Large intestine (tissue), 3 donors: ENCODE measurements at regions not wholly inside any gene's neighbourhood (a gene's known extent, or its start where the extent isn't known, plus 50 kb on each side); places are given as distances from the start of the nearest gene placed in this dataset.

Experiments
- DNase-seq, 2 donors: peaks; one replicate each; pipeline versions ENCODE4 v3.0.0 to v3.0.0-alpha.2; 2013
- H3K27ac ChIP-seq: one replicate; pipeline ENCODE4 v1.5.1; 2013; ENCODE audit warnings: low read length
- H3K27me3 ChIP-seq: 2 replicates; pipeline ENCODE4 v1.6.1; 2013; ENCODE audit warnings: low read length; ENCODE audit not compliant: control insufficient read depth, insufficient read depth
- H3K36me3 ChIP-seq: 2 replicates; pipeline ENCODE4 v1.6.1; 2013; ENCODE audit warnings: low read length; ENCODE audit not compliant: control insufficient read depth, insufficient read depth
- H3K4me1 ChIP-seq: one replicate; pipeline ENCODE4 v1.6.1; 2013; ENCODE audit warnings: low read length; ENCODE audit not compliant: control insufficient read depth, insufficient read depth
- H3K4me3 ChIP-seq: one replicate; pipeline ENCODE4 v1.5.1; 2013; ENCODE audit warnings: low read length
- H3K9me3 ChIP-seq: one replicate; pipeline ENCODE4 v1.6.1; 2013; ENCODE audit warnings: mild to moderate bottlenecking, low read depth, low read length, moderate library complexity; ENCODE audit not compliant: control insufficient read depth
- WGBS: methylation state at CpG from one replicate; pipeline ENCODE4 v1.1.5; 2013; ENCODE audit warnings: low lambda C conversion rate; ENCODE audit not compliant: insufficient coverage; 5-methylcytosine and 5-hydroxymethylcytosine counted together

DNA sequence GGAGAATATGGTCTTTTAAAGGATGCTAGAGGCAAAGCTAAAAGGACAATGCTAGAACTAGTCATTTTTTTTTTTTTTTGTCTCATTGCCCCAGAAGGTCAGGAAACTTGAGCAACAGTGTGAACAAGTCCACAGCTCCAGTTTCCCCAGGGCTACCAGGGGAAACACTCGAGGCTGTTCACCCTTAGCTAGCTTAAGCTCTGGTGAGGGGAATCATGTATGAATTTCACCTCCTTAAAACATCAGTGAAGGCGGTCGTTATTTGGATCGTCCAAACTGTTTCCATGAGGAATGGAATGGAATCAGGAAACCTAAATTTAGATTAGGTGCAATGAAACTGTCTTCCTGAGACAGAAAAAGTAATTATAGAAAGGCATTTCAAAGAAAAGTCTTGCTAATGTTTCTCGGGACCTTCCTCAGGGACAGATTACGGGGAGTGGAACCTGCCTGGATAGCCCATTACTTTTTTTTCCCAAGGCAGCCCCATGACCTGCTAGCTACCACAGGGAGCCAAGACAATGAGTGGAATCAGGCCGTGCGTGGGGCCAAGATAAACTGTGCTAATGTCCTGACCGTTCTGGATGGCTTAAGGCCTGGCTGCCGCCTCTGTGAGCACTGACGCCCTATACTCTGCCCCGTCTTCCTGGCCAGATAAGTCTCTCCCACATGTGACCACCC lies 164.8 kb upstream of the SGK1 start:
- Histone ChIP-seq H3K4me3 (no peak overlapping the region), H3K36me3 (no peaks in the 10 kb centered on the region), H3K27ac (no peak overlapping the region), H3K27me3 (no peaks in the 10 kb centered on the region), H3K9me3 (no peaks in the 10 kb centered on the region), H3K4me1 (no peaks in the 10 kb centered on the region)
- WGBS, result no CpG with 5 or more reads among the region's 12 CpGs
- no peak for DNase-seq

DNA sequence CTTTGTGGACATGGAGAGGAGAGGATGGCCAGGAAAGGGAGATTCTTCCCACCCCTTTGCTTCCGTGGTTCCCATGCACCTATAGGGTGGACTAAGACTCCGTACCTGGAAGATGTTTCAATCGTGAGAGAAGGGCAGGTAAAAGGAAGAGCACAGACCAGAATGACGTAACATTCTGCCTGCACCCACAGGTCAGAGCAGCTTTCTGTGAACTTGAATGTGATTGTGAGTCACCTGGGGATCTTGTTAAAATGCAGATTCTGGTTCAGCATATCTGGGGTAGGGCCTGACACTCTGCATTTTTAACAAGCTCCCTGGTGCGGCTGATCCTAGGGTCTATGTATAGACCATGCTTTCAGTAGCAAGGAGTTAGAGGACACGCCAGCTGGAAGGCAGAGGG lies 164.1 kb upstream of the SGK1 start:
- Histone ChIP-seq H3K4me1 (no peaks in the 10 kb centered on the region), H3K27ac (no peak overlapping the region)
- no CpG with 5 or more reads among the region's 6 CpGs for WGBS

DNA sequence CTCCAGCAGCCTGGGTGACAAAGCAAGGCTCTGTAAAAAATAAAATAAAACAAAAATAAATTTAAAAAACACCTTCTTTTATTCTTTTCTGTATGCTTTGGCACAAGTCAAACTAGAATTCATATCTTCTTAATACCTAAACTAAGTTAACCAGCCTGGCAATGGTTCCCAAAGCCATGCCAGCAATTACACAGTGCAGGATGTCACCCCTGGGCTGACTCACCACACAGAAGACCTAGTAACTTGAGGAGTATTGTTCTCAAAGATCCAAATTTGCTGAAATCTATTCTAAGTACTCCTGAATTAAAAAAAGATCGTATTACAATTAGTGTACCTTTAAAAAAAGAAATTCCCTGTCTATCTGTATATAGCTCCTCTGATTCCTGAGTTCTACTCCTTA lies 162.7 kb upstream of the SGK1 start:
- DNase-seq, result no peak
- Histone ChIP-seq H3K4me3 (no peak overlapping the region), H3K4me1 (no peaks in the 10 kb centered on the region), H3K9me3 (no peaks in the 10 kb centered on the region), H3K36me3 (no peaks in the 10 kb centered on the region), H3K27ac (no peak overlapping the region), H3K27me3 (no peaks in the 10 kb centered on the region)
- WGBS, result 100% methylated on average over 1 of the region's 1 CpG

More for the DNA sequence above, 164.1 kb upstream of the SGK1 start:
- Histone ChIP-seq H3K27me3 (no peaks in the 10 kb centered on the region), H3K4me3 (no peak overlapping the region), H3K9me3 (no peaks in the 10 kb centered on the region), H3K36me3 (no peaks in the 10 kb centered on the region)
- no peak for DNase-seq

DNA sequence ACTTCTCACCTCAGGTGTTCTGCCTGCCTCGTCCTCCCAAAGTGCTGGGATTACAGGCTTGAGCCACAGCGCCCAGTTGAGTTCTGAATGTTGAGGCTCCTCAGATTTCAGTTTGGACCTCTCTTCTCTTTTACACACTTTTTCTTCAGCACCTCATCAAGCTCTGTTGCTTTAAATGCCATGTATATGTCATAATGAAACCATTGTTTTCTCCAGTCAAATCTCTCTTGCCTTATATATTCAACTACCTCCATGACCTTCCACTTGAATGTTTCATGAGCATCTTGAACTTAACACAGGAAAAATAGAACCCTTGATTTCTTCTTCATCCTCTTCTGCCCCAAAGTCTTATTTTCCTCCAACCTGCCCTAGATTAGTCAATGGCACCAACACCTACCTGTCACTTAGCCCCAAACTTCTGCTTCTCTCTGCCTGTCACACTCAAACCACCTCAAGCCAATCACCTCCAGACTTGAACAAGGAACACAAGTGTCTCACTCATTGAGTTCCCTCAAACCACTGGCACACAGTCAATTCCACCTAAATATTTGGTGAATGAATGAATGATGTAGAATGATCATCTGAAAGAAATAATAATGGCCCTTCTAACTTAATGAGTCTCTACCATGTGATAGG lies 161.0 kb upstream of the SGK1 start:
- no peaks in the 10 kb centered on the region for H3K27me3 ChIP-seq
- no peak overlapping the region for H3K27ac ChIP-seq
- no peak for DNase-seq
- H3K9me3 ChIP-seq, result no peaks in the 10 kb centered on the region
- no peaks in the 10 kb centered on the region for H3K4me1 ChIP-seq
- no CpG with 5 or more reads among the region's 2 CpGs for WGBS
- no peaks in the 10 kb centered on the region for H3K36me3 ChIP-seq
- H3K4me3 ChIP-seq, result no peak overlapping the region

DNA sequence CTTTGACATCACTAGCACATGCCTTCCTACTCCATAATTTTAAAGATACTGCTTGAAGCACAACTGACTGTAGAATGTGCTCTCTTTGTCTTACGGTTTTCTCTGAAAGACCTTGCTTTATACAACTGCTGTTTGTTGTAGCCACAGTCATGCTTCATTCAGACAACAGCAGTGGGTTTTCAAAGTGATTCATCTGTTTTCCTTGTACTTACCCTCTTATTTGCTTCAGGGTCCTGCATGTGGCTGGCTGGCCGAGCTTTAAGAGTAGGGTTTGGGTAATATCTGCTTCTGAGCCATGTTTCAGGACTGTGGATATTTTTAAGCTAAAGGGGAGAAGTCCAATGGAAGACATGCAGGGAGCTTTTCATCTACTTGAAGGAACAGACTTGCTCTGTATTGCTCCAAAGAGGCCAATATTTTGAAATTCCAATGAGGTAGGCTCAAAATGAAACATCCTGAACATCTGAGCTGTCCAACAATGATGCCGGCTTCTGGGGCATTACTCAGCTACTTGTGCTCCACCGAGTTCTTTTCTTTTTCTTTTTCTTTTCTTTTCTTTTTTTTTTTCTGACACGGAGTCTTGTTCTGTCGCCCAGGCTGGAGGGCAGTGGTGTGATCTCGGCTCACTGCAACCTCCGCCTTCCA lies 160.2 kb upstream of the SGK1 start:
- Histone ChIP-seq H3K4me1 (no peaks in the 10 kb centered on the region), H3K27me3 (no peaks in the 10 kb centered on the region), H3K27ac (no peak overlapping the region), H3K36me3 (no peaks in the 10 kb centered on the region), H3K4me3 (no peak overlapping the region), H3K9me3 (no peaks in the 10 kb centered on the region)
- WGBS, result 98% methylated on average over 6 of the region's 8 CpGs
- DNase-seq, result no peak

DNA sequence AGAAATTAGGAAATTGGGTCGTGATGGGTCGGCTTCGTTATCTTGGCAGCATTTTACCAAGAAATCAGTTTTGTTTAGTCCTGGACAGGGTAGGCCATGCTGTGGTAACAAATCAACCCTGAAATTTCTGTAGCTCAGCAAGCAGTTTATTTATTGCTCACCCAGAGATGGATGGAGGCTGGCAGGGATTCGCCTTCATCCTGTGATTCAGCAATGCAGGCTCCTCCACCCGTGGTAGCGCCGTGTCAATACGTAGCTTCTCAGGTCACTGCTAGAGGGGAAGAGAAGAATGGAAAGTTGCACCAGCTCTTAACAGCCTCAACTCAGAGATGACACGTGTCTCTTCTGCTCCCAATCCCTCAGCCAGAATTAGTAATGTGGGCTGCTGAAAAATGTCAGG lies 157.0 kb upstream of the SGK1 start:
- no peaks in the 10 kb centered on the region for H3K27me3 ChIP-seq
- no peak overlapping the region for H3K4me3 ChIP-seq
- no peak overlapping the region for H3K27ac ChIP-seq
- no peaks in the 10 kb centered on the region for H3K4me1 ChIP-seq
- no peak for DNase-seq
- WGBS, result 100% methylated on average over 1 of the region's 9 CpGs
- no peaks in the 10 kb centered on the region for H3K9me3 ChIP-seq
- H3K36me3 ChIP-seq, result no peaks in the 10 kb centered on the region

DNA sequence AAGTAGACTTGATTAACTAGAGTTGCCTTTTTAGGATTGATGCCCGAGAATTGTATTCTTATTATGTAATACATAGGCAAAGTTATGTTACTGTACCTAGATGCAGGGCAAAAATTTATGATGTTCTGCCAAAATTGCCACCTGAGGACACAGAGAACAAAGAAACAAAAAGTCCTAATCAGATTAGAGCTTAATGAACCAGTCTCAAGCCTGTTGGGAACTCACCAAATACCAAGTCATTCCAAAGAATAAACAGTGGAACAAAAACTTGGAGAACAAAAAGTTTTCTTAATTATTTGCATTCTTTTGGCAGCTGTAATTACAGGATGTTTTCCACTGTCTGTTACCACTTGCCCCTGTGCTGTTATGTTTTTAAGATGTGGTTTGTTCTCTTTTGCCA lies 154.7 kb upstream of the SGK1 start:
- no peak for DNase-seq
- Histone ChIP-seq H3K27ac (no peak overlapping the region), H3K4me3 (no peak overlapping the region), H3K4me1 (no peaks in the 10 kb centered on the region), H3K9me3 (no peaks in the 10 kb centered on the region), H3K27me3 (no peaks in the 10 kb centered on the region), H3K36me3 (no peaks in the 10 kb centered on the region)
- WGBS, result no CpG with 5 or more reads among the region's 1 CpG

DNA sequence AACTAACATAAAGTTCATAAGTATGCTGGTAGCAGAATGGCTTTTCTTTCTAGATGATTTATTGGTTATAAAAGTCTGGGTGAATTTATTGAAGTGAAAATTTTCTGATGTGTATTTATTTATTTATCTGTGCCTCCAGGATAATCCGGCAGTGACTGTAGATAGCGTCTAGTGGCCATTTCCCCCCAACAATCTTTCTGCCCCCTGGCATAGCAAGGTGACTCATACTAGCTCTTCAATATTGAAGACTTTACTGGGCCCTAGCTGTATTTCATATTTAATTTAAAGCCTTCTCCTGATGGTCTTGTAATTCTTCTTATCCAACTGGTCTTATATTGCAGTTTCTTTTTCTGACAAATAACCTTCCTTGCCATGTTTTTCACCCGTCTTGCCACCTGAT lies 154.1 kb upstream of the SGK1 start:
- no peak overlapping the region for H3K27ac ChIP-seq
- no peak for DNase-seq
- no peaks in the 10 kb centered on the region for H3K27me3 ChIP-seq
- 94% methylated on average over 3 of the region's 3 CpGs for WGBS
- no peaks in the 10 kb centered on the region for H3K9me3 ChIP-seq
- no peaks in the 10 kb centered on the region for H3K36me3 ChIP-seq
- no peaks in the 10 kb centered on the region for H3K4me1 ChIP-seq
- no peak overlapping the region for H3K4me3 ChIP-seq

DNA sequence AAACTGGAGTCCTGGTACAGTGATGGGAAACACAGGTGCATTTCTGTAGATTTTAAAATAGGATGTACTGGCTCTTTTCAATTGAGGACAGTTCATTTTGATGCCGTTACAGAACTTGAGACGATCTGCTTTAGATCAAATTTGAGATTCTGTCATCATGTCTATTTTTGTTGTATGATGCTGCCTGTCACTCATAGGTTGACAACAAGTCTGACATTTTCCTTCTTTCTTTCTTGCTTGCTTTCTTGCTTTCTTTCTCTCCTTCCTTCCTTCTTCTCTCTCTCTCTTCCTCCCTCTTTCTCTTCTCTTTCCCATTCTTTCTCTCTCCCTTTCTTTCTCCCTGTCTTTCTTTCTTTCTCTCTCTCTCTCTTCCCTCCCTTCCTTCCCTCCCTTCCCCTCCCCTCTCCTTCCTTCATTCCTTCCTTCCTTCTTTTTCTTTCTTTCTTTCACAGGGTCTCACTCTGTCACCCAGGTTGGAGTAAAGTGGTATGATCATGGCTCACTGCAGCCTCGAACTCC lies 152.6 kb upstream of the SGK1 start:
- Histone ChIP-seq H3K4me3 (no peak overlapping the region), H3K9me3 (no peaks in the 10 kb centered on the region), H3K36me3 (no peaks in the 10 kb centered on the region), H3K4me1 (no peaks in the 10 kb centered on the region), H3K27me3 (no peaks in the 10 kb centered on the region), H3K27ac (no peak overlapping the region)
- 100% methylated on average over 2 of the region's 3 CpGs for WGBS
- no peak for DNase-seq

DNA sequence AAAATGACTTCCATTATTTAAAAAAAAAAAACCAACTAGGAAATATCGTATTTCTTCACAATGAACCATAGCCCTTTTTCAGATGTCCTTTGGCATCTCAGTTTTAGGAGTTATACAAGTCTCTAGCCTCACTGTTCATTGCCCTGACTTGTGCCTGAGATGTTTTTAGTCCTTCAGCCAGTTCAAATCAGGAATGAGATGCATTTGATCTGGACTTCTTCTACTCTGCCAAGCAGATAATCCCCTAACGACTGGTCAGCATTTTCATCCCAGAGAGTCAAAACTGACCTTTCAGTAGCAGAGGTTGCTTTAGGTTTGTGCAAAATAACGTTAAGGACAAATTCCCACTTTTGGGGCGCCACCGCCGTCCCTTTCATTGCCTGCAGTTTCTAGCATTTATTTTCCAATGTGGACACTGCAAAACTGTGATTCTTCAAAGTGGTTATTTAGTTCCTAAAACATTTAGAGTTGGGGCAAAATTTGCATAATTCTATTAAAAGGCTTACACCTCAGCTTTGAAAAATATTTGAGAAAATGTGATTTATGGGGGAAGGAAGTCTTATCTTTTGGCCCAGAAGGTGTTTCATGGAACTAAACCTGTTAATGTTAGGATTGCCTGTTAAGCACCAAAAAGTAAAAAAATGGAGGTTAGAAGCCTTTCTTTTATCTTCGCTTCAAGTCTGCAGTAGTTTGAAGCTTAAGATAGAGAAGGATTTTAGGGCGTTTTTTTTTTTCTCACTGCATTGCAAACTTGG lies 152.0 kb upstream of the SGK1 start:
- H3K27me3 ChIP-seq, result no peaks in the 10 kb centered on the region
- H3K27ac ChIP-seq, result no peak overlapping the region
- H3K4me1 ChIP-seq, result no peaks in the 10 kb centered on the region
- no peaks in the 10 kb centered on the region for H3K36me3 ChIP-seq
- no peak for DNase-seq
- WGBS, result 96% methylated on average over 5 of the region's 8 CpGs
- no peaks in the 10 kb centered on the region for H3K9me3 ChIP-seq
- no peak overlapping the region for H3K4me3 ChIP-seq
